ENCODE measurements at regions not wholly inside any gene's neighbourhood (a gene's known extent, or its start where the extent isn't known, plus 50 kb on each side); places are given as distances from the start of the nearest gene placed in this dataset.

GRCh38 chr6:169020821-169021220, 232.8 kb downstream of the THBS2 start:
- Histone ChIP-seq H3K9ac (ENCODE audit: low read depth, low read length) (no peak overlapping the region), H3K4me3 (ENCODE audit: low read depth in 1 of 2, low read length in 2 of 2) (no peak overlapping the region), H2AFZ (ENCODE audit: low read depth, low read length) (no peak overlapping the region), H3K27ac (ENCODE audit: low read length) (no peak overlapping the region), H3K4me1 (ENCODE audit: insufficient read depth, low read length) (no peaks in the 10 kb centered on the region), H3K36me3 (ENCODE audit: insufficient read depth, low read length) (no peaks in the 10 kb centered on the region), H3K79me2 (ENCODE audit: insufficient read depth, low read length) (no peaks in the 10 kb centered on the region), H3K9me3 (ENCODE audit: insufficient read depth, low read length, severe bottlenecking) (peaks cover 22% of the 10 kb centered on the region), H3K27me3 (ENCODE audit: insufficient read depth, low read length, poor library complexity) (no peaks in the 10 kb centered on the region), H4K20me1 (ENCODE audit: insufficient read depth, low read length) (no peaks in the 10 kb centered on the region), H3K4me2 (ENCODE audit: insufficient read depth, low read length) (no peak overlapping the region)
- TF ChIP-seq EZH2 (IDR thresholded peaks at IDR 0.05; ENCODE audit: borderline replicate concordance, low read depth, low read length, severe bottlenecking) (no peak), CTCF (IDR thresholded peaks at IDR 0.05; ENCODE audit: borderline replicate concordance, extremely low read depth, low read length, poor library complexity, severe bottlenecking) (no peak)
- ATAC-seq (ENCODE audit: insufficient read depth, low read depth) (no peak), DNase-seq (no peak)

- Histone ChIP-seq H3K9ac (ENCODE audit: low read depth, low read length) (no peak overlapping the region), H3K4me1 (ENCODE audit: insufficient read depth, low read length) (no peaks in the 10 kb centered on the region), H4K20me1 (ENCODE audit: insufficient read depth, low read length) (no peaks in the 10 kb centered on the region), H3K36me3 (ENCODE audit: insufficient read depth, low read length) (no peaks in the 10 kb centered on the region), H3K27ac (ENCODE audit: low read length) (no peak overlapping the region), H3K79me2 (ENCODE audit: insufficient read depth, low read length) (no peaks in the 10 kb centered on the region), H3K4me2 (ENCODE audit: insufficient read depth, low read length) (no peak overlapping the region), H3K9me3 (ENCODE audit: insufficient read depth, low read length, severe bottlenecking) (peaks cover 15% of the 10 kb centered on the region), H2AFZ (ENCODE audit: low read depth, low read length) (no peak overlapping the region), H3K27me3 (ENCODE audit: insufficient read depth, low read length, poor library complexity) (no peaks in the 10 kb centered on the region), H3K4me3 (ENCODE audit: low read depth in 1 of 2, low read length in 2 of 2) (no peak overlapping the region)
- TF ChIP-seq EZH2 (IDR thresholded peaks at IDR 0.05; ENCODE audit: borderline replicate concordance, low read depth, low read length, severe bottlenecking) (no peak), CTCF (IDR thresholded peaks at IDR 0.05; ENCODE audit: borderline replicate concordance, extremely low read depth, low read length, poor library complexity, severe bottlenecking) (no peak)
- DNase-seq (no peak), ATAC-seq (ENCODE audit: insufficient read depth, low read depth) (no peak)
These were observed 233.7 kb downstream of the THBS2 start for GRCh38 chr6:169019727-169020491.

- ATAC-seq (ENCODE audit: insufficient read depth, low read depth): no peak
These were observed 234.5 kb downstream of the THBS2 start for GRCh38 chr6:169019111-169019510.

More at GRCh38 chr6:169019111-169019510, 234.5 kb downstream of the THBS2 start:
- no peaks in the 10 kb centered on the region for H3K36me3 ChIP-seq (ENCODE audit: insufficient read depth, low read length)
- no peak overlapping the region for H3K4me2 ChIP-seq (ENCODE audit: insufficient read depth, low read length)
- no peaks in the 10 kb centered on the region for H3K79me2 ChIP-seq (ENCODE audit: insufficient read depth, low read length)
- H3K9ac ChIP-seq (ENCODE audit: low read depth, low read length): no peak overlapping the region
- H4K20me1 ChIP-seq (ENCODE audit: insufficient read depth, low read length): no peaks in the 10 kb centered on the region
- H2AFZ ChIP-seq (ENCODE audit: low read depth, low read length): no peak overlapping the region
- H3K4me3 ChIP-seq (ENCODE audit: low read depth in 1 of 2, low read length in 2 of 2): no peak overlapping the region
- H3K9me3 ChIP-seq (ENCODE audit: insufficient read depth, low read length, severe bottlenecking): peaks cover 15% of the 10 kb centered on the region
- no peaks in the 10 kb centered on the region for H3K4me1 ChIP-seq (ENCODE audit: insufficient read depth, low read length)
- no peak overlapping the region for H3K27ac ChIP-seq (ENCODE audit: low read length)
- no peaks in the 10 kb centered on the region for H3K27me3 ChIP-seq (ENCODE audit: insufficient read depth, low read length, poor library complexity)
- TF ChIP-seq CTCF (IDR thresholded peaks at IDR 0.05; ENCODE audit: borderline replicate concordance, extremely low read depth, low read length, poor library complexity, severe bottlenecking) (no peak), EZH2 (IDR thresholded peaks at IDR 0.05; ENCODE audit: borderline replicate concordance, low read depth, low read length, severe bottlenecking) (no peak)
- DNase-seq: no peak
